RPMI7951 (cell line): ENCODE measurements at regions not wholly inside any gene's neighbourhood (a gene's known extent, or its start where the extent isn't known, plus 50 kb on each side); places are given as distances from the start of the nearest gene placed in this dataset.

Source experiments
- DNase-seq: peaks from one replicate; pipeline ENCODE4 v3.0.0-alpha.2; 2012; ENCODE audit warnings: low read depth

GRCh38 chr11:70025308-70025707 lies 52.8 kb upstream of the ANO1 start:
- DNase-seq, result no peak

GRCh38 chr11:70026012-70026411 lies 52.1 kb upstream of the ANO1 start:
- no peak for DNase-seq

- DNase-seq, result no peak
Measured at GRCh38 chr11:70026726-70027125, 51.4 kb upstream of the ANO1 start.

- DNase-seq, result no peak
Measured at GRCh38 chr11:70027451-70027850, 50.7 kb upstream of the ANO1 start.

- DNase-seq, result no peak
Measured at GRCh38 chr11:70028147-70028855, 49.8 kb upstream of the ANO1 start.
